IPS-18a (cell line): ENCODE measurements at regions not wholly inside any gene's neighbourhood (a gene's known extent, or its start where the extent isn't known, plus 50 kb on each side); places are given as distances from the start of the nearest gene placed in this dataset.

ENCODE experiments used
- H3K27ac ChIP-seq: one replicate; pipeline ENCODE4 v1.5.1; 2013; ENCODE audit warnings: low read length
- H3K27me3 ChIP-seq: one replicate; pipeline ENCODE4 v1.6.1; 2013; ENCODE audit warnings: mild to moderate bottlenecking, low read length; ENCODE audit not compliant: control insufficient read depth, insufficient read depth
- H3K36me3 ChIP-seq: one replicate; pipeline ENCODE4 v1.6.1; 2013; ENCODE audit warnings: low read depth, low read length; ENCODE audit not compliant: control insufficient read depth
- H3K4me1 ChIP-seq: one replicate; pipeline ENCODE4 v1.6.1; 2013; ENCODE audit warnings: low read depth, low read length; ENCODE audit not compliant: control insufficient read depth
- H3K4me3 ChIP-seq: one replicate; pipeline ENCODE4 v1.5.1; 2013; ENCODE audit warnings: low read length
- H3K9ac ChIP-seq: one replicate; pipeline ENCODE4 v1.6.1; 2013; ENCODE audit warnings: mild to moderate bottlenecking, low read length, moderate library complexity
- H3K9me3 ChIP-seq: one replicate; pipeline ENCODE4 v1.6.1; 2013; ENCODE audit warnings: low read depth, low read length; ENCODE audit not compliant: control insufficient read depth

GRCh38 chr4:23212558-23212957 is 519.8 kb downstream of the GBA3 start:
- Histone ChIP-seq H3K27me3 (no peaks in the 10 kb centered on the region), H3K4me3 (no peak overlapping the region), H3K36me3 (no peaks in the 10 kb centered on the region), H3K4me1 (peaks cover 8% of the 10 kb centered on the region), H3K9ac (no peak overlapping the region), H3K27ac (no peak overlapping the region), H3K9me3 (no peaks in the 10 kb centered on the region)

GRCh38 chr4:23207059-23207458 is 514.3 kb downstream of the GBA3 start:
- no peaks in the 10 kb centered on the region for H3K36me3 ChIP-seq
- H3K9ac ChIP-seq: no peak overlapping the region
- peaks cover 10% of the 10 kb centered on the region for H3K9me3 ChIP-seq

GRCh38 chr4:23202712-23203247 is 510.0 kb downstream of the GBA3 start:
- Histone ChIP-seq H3K4me3 (no peak overlapping the region), H3K27me3 (no peaks in the 10 kb centered on the region), H3K27ac (no peak overlapping the region), H3K4me1 (no peaks in the 10 kb centered on the region), H3K9me3 (peaks cover 10% of the 10 kb centered on the region), H3K36me3 (no peaks in the 10 kb centered on the region), H3K9ac (no peak overlapping the region)

More at GRCh38 chr4:23207059-23207458, 514.3 kb downstream of the GBA3 start:
- H3K4me3 ChIP-seq: no peak overlapping the region
- H3K27me3 ChIP-seq: no peaks in the 10 kb centered on the region
- H3K4me1 ChIP-seq: peaks cover 8% of the 10 kb centered on the region
- no peak overlapping the region for H3K27ac ChIP-seq

GRCh38 chr4:23194751-23195150 is 502.0 kb downstream of the GBA3 start:
- Histone ChIP-seq H3K9me3 (no peaks in the 10 kb centered on the region), H3K4me1 (peaks cover 3% of the 10 kb centered on the region), H3K9ac (no peak overlapping the region), H3K36me3 (no peaks in the 10 kb centered on the region), H3K27ac (no peak overlapping the region), H3K4me3 (no peak overlapping the region), H3K27me3 (no peaks in the 10 kb centered on the region)

- no peaks in the 10 kb centered on the region for H3K36me3 ChIP-seq
- no peak overlapping the region for H3K9ac ChIP-seq
- H3K4me3 ChIP-seq: no peak overlapping the region
- H3K27me3 ChIP-seq: no peaks in the 10 kb centered on the region
- no peak overlapping the region for H3K27ac ChIP-seq
- H3K9me3 ChIP-seq: no peaks in the 10 kb centered on the region
- H3K4me1 ChIP-seq: no peaks in the 10 kb centered on the region
Measured at GRCh38 chr4:23174179-23174578, 481.4 kb downstream of the GBA3 start.

- Histone ChIP-seq H3K36me3 (no peaks in the 10 kb centered on the region), H3K27ac (no peak overlapping the region), H3K9ac (no peak overlapping the region), H3K4me3 (no peak overlapping the region), H3K4me1 (no peaks in the 10 kb centered on the region), H3K27me3 (no peaks in the 10 kb centered on the region), H3K9me3 (no peaks in the 10 kb centered on the region)
Measured at GRCh38 chr4:23171976-23172375, 479.2 kb downstream of the GBA3 start.

- H3K9me3 ChIP-seq: no peaks in the 10 kb centered on the region
Measured at GRCh38 chr4:23169608-23170311, 477.0 kb downstream of the GBA3 start.

GRCh38 chr4:23166919-23167318 is 474.2 kb downstream of the GBA3 start:
- Histone ChIP-seq H3K27me3 (no peaks in the 10 kb centered on the region), H3K27ac (no peak overlapping the region), H3K9me3 (no peaks in the 10 kb centered on the region), H3K36me3 (no peaks in the 10 kb centered on the region), H3K4me3 (no peak overlapping the region), H3K9ac (no peak overlapping the region), H3K4me1 (peaks cover 18% of the 10 kb centered on the region)

More at GRCh38 chr4:23169608-23170311, 477.0 kb downstream of the GBA3 start:
- H3K9ac ChIP-seq: no peak overlapping the region
- H3K27ac ChIP-seq: no peak overlapping the region
- H3K36me3 ChIP-seq: no peaks in the 10 kb centered on the region
- no peak overlapping the region for H3K4me3 ChIP-seq
- no peaks in the 10 kb centered on the region for H3K4me1 ChIP-seq
- H3K27me3 ChIP-seq: no peaks in the 10 kb centered on the region

- Histone ChIP-seq H3K4me3 (no peak overlapping the region), H3K36me3 (no peaks in the 10 kb centered on the region), H3K27me3 (no peaks in the 10 kb centered on the region), H3K27ac (no peak overlapping the region), H3K4me1 (peaks cover 23% of the 10 kb centered on the region), H3K9me3 (no peaks in the 10 kb centered on the region), H3K9ac (no peak overlapping the region)
Measured at GRCh38 chr4:23166407-23166806, 473.7 kb downstream of the GBA3 start.

GRCh38 chr4:23165669-23166068 is 472.9 kb downstream of the GBA3 start:
- no peaks in the 10 kb centered on the region for H3K9me3 ChIP-seq
- H3K9ac ChIP-seq: no peak overlapping the region
- no peak overlapping the region for H3K27ac ChIP-seq

GRCh38 chr4:23163647-23164436 is 471.1 kb downstream of the GBA3 start:
- Histone ChIP-seq H3K36me3 (no peaks in the 10 kb centered on the region), H3K9ac (no peak overlapping the region), H3K4me3 (no peak overlapping the region), H3K9me3 (no peaks in the 10 kb centered on the region), H3K27ac (no peak overlapping the region), H3K4me1 (peaks cover 29% of the 10 kb centered on the region), H3K27me3 (no peaks in the 10 kb centered on the region)

More at GRCh38 chr4:23165669-23166068, 472.9 kb downstream of the GBA3 start:
- Histone ChIP-seq H3K4me3 (no peak overlapping the region), H3K36me3 (no peaks in the 10 kb centered on the region), H3K27me3 (no peaks in the 10 kb centered on the region), H3K4me1 (peaks cover 29% of the 10 kb centered on the region)
